WTC11 (cell line): ENCODE measurements at regions not wholly inside any gene's neighbourhood (a gene's known extent, or its start where the extent isn't known, plus 50 kb on each side); places are given as distances from the start of the nearest gene placed in this dataset.

Source experiments
- ATAC-seq: fragments of 200-7000 bp; cut with Tn5 transposase; 2 replicates; pipeline ENCODE4 v1.10.0; 2021; ENCODE audit warnings: mild to moderate bottlenecking, moderate library complexity
- CTCF ChIA-PET: fragments of 300-600 bp; sonication (Branson Sonifier 250); formaldehyde crosslinking; loops from one replicate; lab custom pipeline; 2021; ENCODE audit warnings: antibody characterized with exemption; lab: Charles Lee
- POLR2A ChIA-PET: fragments of 350-600 bp; sonication (Branson Sonifier 250); formaldehyde crosslinking; loops from one replicate; lab custom pipeline; 2021; ENCODE audit warnings: antibody characterized with exemption; lab: Charles Lee
- DNase-seq: peaks from one replicate; pipeline ENCODE4 v3.0.0; 2021; ENCODE audit warnings: low spot score
- H3K27ac Mint-ChIP-seq: 2 replicates; pipeline ENCODE4 v1.8.0; 2021; ENCODE audit warnings: mixed read lengths
- H3K27me3 Mint-ChIP-seq: 2 replicates; pipeline ENCODE4 v1.8.0; 2021; ENCODE audit warnings: low read depth, mild to moderate bottlenecking, moderate library complexity, mixed read lengths
- H3K36me3 Mint-ChIP-seq: 2 replicates; pipeline ENCODE4 v1.8.0; 2021; ENCODE audit warnings: mixed read lengths
- H3K4me1 Mint-ChIP-seq: 2 replicates; pipeline ENCODE4 v1.8.0; 2022; ENCODE audit warnings: mixed read lengths
- H3K4me3 Mint-ChIP-seq: 2 replicates; pipeline ENCODE4 v1.8.0; 2021; ENCODE audit warnings: mild to moderate bottlenecking, moderate library complexity, mixed read lengths
- H3K9me3 Mint-ChIP-seq: 2 replicates; pipeline ENCODE4 v1.8.0; 2021; ENCODE audit warnings: mixed read lengths
- ATF1 ChIP-seq: sonication (generic); formaldehyde crosslinking; IDR thresholded peaks from 2 replicates; pipeline ENCODE4 v1.8.1; 2023; ENCODE audit warnings: mild to moderate bottlenecking, moderate library complexity, missing genetic modification reagents
- FOXP1 ChIP-seq: sonication (generic); formaldehyde crosslinking; IDR thresholded peaks from 2 replicates; pipeline ENCODE4 v1.8.0; 2022; ENCODE audit warnings: missing genetic modification reagents, mild to moderate bottlenecking, moderate library complexity, borderline replicate concordance
- NFATC4 ChIP-seq: fragments of 250-450 bp; sonication (Bioruptor Pico); IDR thresholded peaks from 2 replicates; pipeline ENCODE4 v1.9.0; 2021; ENCODE audit warnings: mild to moderate bottlenecking
- OVOL2 ChIP-seq: fragments of 250-450 bp; sonication (Bioruptor Pico); IDR thresholded peaks from 2 replicates; pipeline ENCODE4 v1.9.0; 2021; ENCODE audit warnings: mild to moderate bottlenecking, borderline replicate concordance
- RELA ChIP-seq: sonication (generic); formaldehyde crosslinking; IDR thresholded peaks from 2 replicates; pipeline ENCODE4 v1.8.1; 2022; ENCODE audit warnings: missing genetic modification reagents, mild to moderate bottlenecking, borderline replicate concordance
- RORB ChIP-seq: fragments of 250-450 bp; sonication (Bioruptor Pico); IDR thresholded peaks from 2 replicates; pipeline ENCODE4 v1.9.0; 2021; ENCODE audit warnings: mild to moderate bottlenecking
- SP1 ChIP-seq: sonication (generic); formaldehyde crosslinking; conservative IDR thresholded peaks from 2 replicates; pipeline ENCODE4 v1.8.1; 2022; ENCODE audit warnings: missing genetic modification reagents
- TP53 ChIP-seq: sonication (generic); formaldehyde crosslinking; IDR thresholded peaks from 2 replicates; pipeline ENCODE4 v1.8.1; 2023; ENCODE audit warnings: mild to moderate bottlenecking, missing genetic modification reagents
- ZBTB21 ChIP-seq: sonication (generic); formaldehyde crosslinking; IDR thresholded peaks from 2 replicates; pipeline ENCODE4 v1.8.1; 2023; ENCODE audit warnings: mild to moderate bottlenecking, missing genetic modification reagents, borderline replicate concordance
- ZNF219 ChIP-seq: sonication (generic); formaldehyde crosslinking; IDR thresholded peaks from 2 replicates; pipeline ENCODE4 v1.8.0; 2023; ENCODE audit warnings: missing genetic modification reagents, mild to moderate bottlenecking, borderline replicate concordance
- TF ChIP-seq, protein P1 (sequence below): fragments of 250-450 bp; sonication (Bioruptor Pico); conservative IDR thresholded peaks from 2 replicates; pipeline ENCODE4 v1.9.0; 2021; ENCODE audit warnings: mild to moderate bottlenecking
- TF ChIP-seq, protein P2 (sequence below): sonication (generic); formaldehyde crosslinking; conservative IDR thresholded peaks from 2 replicates; pipeline ENCODE4 v1.8.1; 2023; ENCODE audit warnings: mild to moderate bottlenecking, low read depth, missing genetic modification reagents, moderate library complexity
- TF ChIP-seq, protein P3 (sequence below): sonication (generic); formaldehyde crosslinking; IDR thresholded peaks from 2 replicates; pipeline ENCODE4 v1.8.1; 2023; ENCODE audit warnings: mild to moderate bottlenecking, missing genetic modification reagents
- TF ChIP-seq, protein P4 (sequence below): sonication (generic); formaldehyde crosslinking; IDR thresholded peaks from 2 replicates; pipeline ENCODE4 v1.8.1; 2023; ENCODE audit warnings: mild to moderate bottlenecking, missing genetic modification reagents, moderate library complexity
- TF ChIP-seq, protein P5 (sequence below): sonication (generic); formaldehyde crosslinking; IDR thresholded peaks from 2 replicates; pipeline ENCODE4 v1.8.1; 2023; ENCODE audit warnings: mild to moderate bottlenecking, missing genetic modification reagents
- TF ChIP-seq, protein P6 (sequence below): sonication (generic); formaldehyde crosslinking; IDR thresholded peaks from 2 replicates; pipeline ENCODE4 v1.8.0; 2022; ENCODE audit warnings: mild to moderate bottlenecking, missing genetic modification reagents
- TF ChIP-seq, protein P7 (sequence below): sonication (generic); formaldehyde crosslinking; IDR thresholded peaks from 2 replicates; pipeline ENCODE4 v1.8.1; 2023; ENCODE audit warnings: mild to moderate bottlenecking, missing genetic modification reagents, moderate library complexity

DNA sequence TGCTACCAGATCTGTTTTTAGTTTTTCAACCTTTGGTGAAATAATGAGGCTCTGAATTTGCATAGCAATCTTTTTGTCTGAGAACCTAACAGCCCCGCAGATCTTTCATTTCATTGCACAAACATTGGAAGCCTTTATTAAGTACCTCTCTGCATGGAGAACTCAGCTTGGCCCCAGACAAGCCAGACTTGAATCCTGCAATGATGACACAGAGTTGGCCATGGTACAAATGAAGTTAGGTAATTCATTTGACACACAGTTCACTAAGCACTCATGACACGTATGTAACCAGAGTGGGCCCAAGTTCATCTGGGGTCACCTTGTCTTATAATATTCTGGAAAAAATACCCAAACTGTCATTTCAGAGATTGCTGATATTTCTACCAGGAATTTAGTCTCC, 439.1 kb upstream of the ID2 start:
- Mint-ChIP-seq H3K4me3 (no peak overlapping the region), H3K9me3 (peaks cover 37% of the 10 kb centered on the region), H3K4me1 (peaks cover 34% of the 10 kb centered on the region), H3K27ac (no peak overlapping the region), H3K36me3 (peaks cover 26% of the 10 kb centered on the region), H3K27me3 (no peaks in the 10 kb centered on the region; the same call in 1 of the 2 replicates)
- ATAC-seq (no peak), DNase-seq (no peak)
- POLR2A ChIA-PET = no interaction called here
- CTCF ChIA-PET = no interaction called here
- TF ChIP-seq ZBTB21 (no peak), NFATC4 (CRISPR knock-in tag) (no peak), ZNF219 (CRISPR knock-in tag) (no peak), OVOL2 (CRISPR knock-in tag) (no peak), RELA (no peak), ATF1 (no peak), FOXP1 (CRISPR knock-in tag) (no peak), TP53 (CRISPR knock-in tag) (no peak), SP1 (CRISPR knock-in tag) (no peak), RORB (CRISPR knock-in tag) (no peak)
- TF ChIP-seq, protein P1, sequence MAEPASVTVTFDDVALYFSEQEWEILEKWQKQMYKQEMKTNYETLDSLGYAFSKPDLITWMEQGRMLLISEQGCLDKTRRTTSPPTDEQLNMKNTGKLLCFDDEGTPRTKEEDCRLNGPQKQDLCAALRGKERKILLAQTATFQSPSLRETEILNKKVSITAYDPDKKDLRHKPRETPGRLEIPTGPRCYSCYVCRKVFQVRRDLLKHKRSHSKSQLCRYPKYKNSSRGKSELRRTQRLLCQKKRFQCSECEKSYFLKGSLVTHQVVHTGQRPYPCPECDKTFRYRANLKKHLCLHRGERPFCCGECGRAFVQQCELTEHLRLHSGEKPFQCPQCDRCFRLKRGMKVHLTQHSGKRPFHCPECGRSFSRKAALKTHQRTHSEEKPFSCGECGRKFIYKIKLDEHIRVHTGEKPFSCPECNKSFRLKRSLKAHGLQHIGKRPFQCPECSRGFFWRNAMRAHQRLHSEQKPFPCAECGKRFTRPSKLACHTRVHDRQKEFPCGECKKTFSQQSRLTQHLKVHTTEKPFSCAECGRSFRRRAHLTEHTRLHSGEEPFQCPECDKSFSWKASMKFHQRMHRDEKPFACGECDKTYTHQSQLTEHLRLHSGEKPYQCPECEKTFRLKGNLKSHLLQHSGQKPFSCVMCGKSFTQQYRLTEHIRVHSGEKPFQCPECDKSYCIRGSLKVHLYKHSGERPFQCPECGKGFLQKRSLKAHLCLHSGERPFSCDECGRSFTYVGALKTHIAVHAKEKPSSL = no peak
- TF ChIP-seq, protein P2, sequence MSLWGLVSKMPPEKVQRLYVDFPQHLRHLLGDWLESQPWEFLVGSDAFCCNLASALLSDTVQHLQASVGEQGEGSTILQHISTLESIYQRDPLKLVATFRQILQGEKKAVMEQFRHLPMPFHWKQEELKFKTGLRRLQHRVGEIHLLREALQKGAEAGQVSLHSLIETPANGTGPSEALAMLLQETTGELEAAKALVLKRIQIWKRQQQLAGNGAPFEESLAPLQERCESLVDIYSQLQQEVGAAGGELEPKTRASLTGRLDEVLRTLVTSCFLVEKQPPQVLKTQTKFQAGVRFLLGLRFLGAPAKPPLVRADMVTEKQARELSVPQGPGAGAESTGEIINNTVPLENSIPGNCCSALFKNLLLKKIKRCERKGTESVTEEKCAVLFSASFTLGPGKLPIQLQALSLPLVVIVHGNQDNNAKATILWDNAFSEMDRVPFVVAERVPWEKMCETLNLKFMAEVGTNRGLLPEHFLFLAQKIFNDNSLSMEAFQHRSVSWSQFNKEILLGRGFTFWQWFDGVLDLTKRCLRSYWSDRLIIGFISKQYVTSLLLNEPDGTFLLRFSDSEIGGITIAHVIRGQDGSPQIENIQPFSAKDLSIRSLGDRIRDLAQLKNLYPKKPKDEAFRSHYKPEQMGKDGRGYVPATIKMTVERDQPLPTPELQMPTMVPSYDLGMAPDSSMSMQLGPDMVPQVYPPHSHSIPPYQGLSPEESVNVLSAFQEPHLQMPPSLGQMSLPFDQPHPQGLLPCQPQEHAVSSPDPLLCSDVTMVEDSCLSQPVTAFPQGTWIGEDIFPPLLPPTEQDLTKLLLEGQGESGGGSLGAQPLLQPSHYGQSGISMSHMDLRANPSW = no peak
- TF ChIP-seq, protein P3, sequence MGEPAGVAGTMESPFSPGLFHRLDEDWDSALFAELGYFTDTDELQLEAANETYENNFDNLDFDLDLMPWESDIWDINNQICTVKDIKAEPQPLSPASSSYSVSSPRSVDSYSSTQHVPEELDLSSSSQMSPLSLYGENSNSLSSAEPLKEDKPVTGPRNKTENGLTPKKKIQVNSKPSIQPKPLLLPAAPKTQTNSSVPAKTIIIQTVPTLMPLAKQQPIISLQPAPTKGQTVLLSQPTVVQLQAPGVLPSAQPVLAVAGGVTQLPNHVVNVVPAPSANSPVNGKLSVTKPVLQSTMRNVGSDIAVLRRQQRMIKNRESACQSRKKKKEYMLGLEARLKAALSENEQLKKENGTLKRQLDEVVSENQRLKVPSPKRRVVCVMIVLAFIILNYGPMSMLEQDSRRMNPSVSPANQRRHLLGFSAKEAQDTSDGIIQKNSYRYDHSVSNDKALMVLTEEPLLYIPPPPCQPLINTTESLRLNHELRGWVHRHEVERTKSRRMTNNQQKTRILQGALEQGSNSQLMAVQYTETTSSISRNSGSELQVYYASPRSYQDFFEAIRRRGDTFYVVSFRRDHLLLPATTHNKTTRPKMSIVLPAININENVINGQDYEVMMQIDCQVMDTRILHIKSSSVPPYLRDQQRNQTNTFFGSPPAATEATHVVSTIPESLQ (CRISPR knock-in tag) = no peak
- TF ChIP-seq, protein P4, sequence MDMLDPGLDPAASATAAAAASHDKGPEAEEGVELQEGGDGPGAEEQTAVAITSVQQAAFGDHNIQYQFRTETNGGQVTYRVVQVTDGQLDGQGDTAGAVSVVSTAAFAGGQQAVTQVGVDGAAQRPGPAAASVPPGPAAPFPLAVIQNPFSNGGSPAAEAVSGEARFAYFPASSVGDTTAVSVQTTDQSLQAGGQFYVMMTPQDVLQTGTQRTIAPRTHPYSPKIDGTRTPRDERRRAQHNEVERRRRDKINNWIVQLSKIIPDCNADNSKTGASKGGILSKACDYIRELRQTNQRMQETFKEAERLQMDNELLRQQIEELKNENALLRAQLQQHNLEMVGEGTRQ (CRISPR knock-in tag) = no peak
- TF ChIP-seq, protein P5, sequence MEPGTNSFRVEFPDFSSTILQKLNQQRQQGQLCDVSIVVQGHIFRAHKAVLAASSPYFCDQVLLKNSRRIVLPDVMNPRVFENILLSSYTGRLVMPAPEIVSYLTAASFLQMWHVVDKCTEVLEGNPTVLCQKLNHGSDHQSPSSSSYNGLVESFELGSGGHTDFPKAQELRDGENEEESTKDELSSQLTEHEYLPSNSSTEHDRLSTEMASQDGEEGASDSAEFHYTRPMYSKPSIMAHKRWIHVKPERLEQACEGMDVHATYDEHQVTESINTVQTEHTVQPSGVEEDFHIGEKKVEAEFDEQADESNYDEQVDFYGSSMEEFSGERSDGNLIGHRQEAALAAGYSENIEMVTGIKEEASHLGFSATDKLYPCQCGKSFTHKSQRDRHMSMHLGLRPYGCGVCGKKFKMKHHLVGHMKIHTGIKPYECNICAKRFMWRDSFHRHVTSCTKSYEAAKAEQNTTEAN (CRISPR knock-in tag) = no peak
- TF ChIP-seq, protein P6, sequence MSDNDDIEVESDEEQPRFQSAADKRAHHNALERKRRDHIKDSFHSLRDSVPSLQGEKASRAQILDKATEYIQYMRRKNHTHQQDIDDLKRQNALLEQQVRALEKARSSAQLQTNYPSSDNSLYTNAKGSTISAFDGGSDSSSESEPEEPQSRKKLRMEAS (CRISPR knock-in tag) = no peak
- TF ChIP-seq, protein P7, sequence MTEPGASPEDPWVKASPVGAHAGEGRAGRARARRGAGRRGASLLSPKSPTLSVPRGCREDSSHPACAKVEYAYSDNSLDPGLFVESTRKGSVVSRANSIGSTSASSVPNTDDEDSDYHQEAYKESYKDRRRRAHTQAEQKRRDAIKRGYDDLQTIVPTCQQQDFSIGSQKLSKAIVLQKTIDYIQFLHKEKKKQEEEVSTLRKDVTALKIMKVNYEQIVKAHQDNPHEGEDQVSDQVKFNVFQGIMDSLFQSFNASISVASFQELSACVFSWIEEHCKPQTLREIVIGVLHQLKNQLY = no peak
